ENCODE measurements at regions not wholly inside any gene's neighbourhood (a gene's known extent, or its start where the extent isn't known, plus 50 kb on each side); places are given as distances from the start of the nearest gene placed in this dataset.

DNA sequence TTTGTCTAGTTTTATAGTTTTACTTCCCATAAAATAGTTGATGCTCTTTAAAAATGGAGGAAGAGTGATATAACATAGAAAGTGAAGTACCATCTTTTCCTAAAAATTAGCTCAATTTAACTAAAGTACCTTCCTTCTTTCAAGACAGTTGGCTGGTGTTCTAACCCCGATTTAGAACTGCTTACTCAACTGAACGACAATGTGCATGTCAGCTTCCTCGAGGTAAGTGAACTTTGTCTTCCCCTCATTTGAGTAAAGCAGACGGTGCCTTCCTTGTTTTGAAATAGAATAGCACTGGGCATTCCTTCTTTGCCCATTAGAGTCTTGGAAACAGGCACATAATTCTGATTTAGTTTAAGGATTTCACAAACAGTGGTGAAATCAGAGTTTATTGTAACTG, 1519.2 kb downstream of the EFNB2 start:
- WGBS: 63% methylated on average over 4 of the region's 4 CpGs
- Histone ChIP-seq H3K9me3 (no peaks in the 10 kb centered on the region), H3K36me3 (no peaks in the 10 kb centered on the region), H3K4me1 (no peaks in the 10 kb centered on the region), H3K27me3 (no peaks in the 10 kb centered on the region), H3K27ac (replicated peaks in 1 of 4) (no peak overlapping the region), H3K4me3 (no peak overlapping the region)
- no peak for DNase-seq (ENCODE audit: extremely low spot score)
- intact Hi-C loops (cut with DNase I): no loop called here
- TF ChIP-seq POLR2AphosphoS5 (IDR thresholded peaks at IDR 0.05): no peak
- TF ChIP-seq, protein P1, sequence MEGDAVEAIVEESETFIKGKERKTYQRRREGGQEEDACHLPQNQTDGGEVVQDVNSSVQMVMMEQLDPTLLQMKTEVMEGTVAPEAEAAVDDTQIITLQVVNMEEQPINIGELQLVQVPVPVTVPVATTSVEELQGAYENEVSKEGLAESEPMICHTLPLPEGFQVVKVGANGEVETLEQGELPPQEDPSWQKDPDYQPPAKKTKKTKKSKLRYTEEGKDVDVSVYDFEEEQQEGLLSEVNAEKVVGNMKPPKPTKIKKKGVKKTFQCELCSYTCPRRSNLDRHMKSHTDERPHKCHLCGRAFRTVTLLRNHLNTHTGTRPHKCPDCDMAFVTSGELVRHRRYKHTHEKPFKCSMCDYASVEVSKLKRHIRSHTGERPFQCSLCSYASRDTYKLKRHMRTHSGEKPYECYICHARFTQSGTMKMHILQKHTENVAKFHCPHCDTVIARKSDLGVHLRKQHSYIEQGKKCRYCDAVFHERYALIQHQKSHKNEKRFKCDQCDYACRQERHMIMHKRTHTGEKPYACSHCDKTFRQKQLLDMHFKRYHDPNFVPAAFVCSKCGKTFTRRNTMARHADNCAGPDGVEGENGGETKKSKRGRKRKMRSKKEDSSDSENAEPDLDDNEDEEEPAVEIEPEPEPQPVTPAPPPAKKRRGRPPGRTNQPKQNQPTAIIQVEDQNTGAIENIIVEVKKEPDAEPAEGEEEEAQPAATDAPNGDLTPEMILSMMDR (IDR thresholded peaks at IDR 0.05): no peak
- TF ChIP-seq POLR2A (IDR thresholded peaks at IDR 0.05; ENCODE audit: low read depth): no peak
- no peak for TF ChIP-seq EP300 (IDR thresholded peaks at IDR 0.05)

DNA sequence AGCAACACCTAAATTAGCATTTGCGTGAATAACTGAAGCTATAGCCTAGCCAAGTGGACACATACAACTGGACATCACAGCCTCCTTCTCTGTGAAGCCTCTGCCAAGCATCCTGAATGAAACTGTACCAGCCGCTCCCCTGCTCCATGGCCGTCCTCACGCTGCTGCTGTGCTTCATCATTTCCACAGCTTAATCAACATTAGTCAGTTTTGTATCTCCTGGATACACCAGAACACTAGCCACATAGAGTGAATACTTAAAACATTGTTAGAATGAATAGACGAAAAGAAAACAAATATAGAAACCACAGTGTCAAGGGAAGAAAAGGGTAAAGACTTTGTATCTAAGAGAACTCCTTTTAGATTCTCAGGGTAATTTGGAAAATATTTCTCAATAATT, 1526.9 kb downstream of the EFNB2 start:
- no peak for TF ChIP-seq POLR2A (IDR thresholded peaks at IDR 0.05; ENCODE audit: low read depth)
- no peak for TF ChIP-seq EP300 (IDR thresholded peaks at IDR 0.05)
- TF ChIP-seq, protein P1 (IDR thresholded peaks at IDR 0.05): no peak
- TF ChIP-seq POLR2AphosphoS5 (IDR thresholded peaks at IDR 0.05): no peak
- Histone ChIP-seq H3K36me3 (no peaks in the 10 kb centered on the region), H3K27ac (replicated peaks in 1 of 4) (no peak overlapping the region), H3K4me3 (no peak overlapping the region), H3K9me3 (no peaks in the 10 kb centered on the region), H3K4me1 (no peaks in the 10 kb centered on the region), H3K27me3 (no peaks in the 10 kb centered on the region)
- intact Hi-C loops (cut with DNase I): no loop called here
- WGBS: 81% methylated on average over 5 of the region's 5 CpGs
- no peak for DNase-seq (ENCODE audit: extremely low spot score)

DNA sequence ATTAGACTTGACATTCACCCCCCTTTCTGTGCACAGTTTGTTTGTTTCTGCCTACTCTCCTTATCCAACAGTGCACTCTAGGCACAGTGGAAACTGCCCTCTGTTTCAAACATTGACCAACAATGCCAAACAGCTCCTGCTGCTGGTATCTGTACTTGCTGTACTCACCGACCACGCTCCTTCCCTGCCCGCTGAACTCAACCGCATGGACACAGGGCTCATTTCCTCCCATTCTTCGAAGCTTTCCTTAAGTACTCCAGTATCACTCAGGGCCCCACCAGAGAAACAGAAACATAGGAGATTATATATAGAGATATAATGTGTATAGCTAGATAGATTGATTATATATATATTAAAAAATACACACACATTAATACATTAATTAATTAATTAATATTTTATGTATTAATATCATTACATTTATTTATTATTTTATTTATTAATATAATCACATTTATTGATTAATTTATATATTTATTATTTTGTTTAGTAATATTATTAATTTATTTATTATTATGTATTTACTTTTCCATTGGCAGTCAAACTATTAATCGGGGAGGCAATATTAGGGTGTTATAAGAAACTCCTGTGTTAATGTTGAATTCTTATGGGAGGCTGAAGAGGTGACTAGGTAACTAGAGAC, 1528.2 kb downstream of the EFNB2 start:
- DNase-seq (ENCODE audit: extremely low spot score): no peak
- Histone ChIP-seq H3K27ac (replicated peaks in 1 of 4) (no peak overlapping the region), H3K4me1 (no peaks in the 10 kb centered on the region), H3K9me3 (no peaks in the 10 kb centered on the region), H3K4me3 (no peak overlapping the region), H3K27me3 (no peaks in the 10 kb centered on the region), H3K36me3 (no peaks in the 10 kb centered on the region)
- WGBS: 82% methylated on average over 6 of the region's 6 CpGs
- intact Hi-C loops (cut with DNase I): no loop called here
- TF ChIP-seq POLR2AphosphoS5 (IDR thresholded peaks at IDR 0.05): no peak
- TF ChIP-seq, protein P1 (IDR thresholded peaks at IDR 0.05): no peak
- no peak for TF ChIP-seq POLR2A (IDR thresholded peaks at IDR 0.05; ENCODE audit: low read depth)
- TF ChIP-seq EP300 (IDR thresholded peaks at IDR 0.05): no peak

DNA sequence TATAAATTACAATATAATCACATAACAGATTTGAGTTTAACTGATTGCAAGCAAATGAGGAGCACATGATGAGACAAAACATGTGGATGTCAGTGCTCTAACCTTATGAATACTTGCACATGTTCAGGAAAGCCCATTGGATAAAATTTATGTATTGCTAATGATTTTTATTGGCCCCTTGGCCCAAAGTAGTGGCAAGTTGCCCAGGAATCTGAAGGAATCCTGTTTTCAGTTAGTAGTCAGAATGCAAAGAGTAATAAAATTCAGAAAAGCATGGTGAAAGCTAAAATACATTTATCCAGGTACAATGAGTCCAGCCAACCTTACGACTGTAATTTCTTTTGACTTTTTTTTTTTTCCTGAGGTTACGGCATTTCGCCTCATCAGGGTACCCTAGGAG, 1539.4 kb downstream of the EFNB2 start:
- H3K27me3 ChIP-seq: no peaks in the 10 kb centered on the region
- no peak for TF ChIP-seq EP300 (IDR thresholded peaks at IDR 0.05)
- TF ChIP-seq, protein P1 (IDR thresholded peaks at IDR 0.05): no peak
- no peak for TF ChIP-seq POLR2AphosphoS5 (IDR thresholded peaks at IDR 0.05)
- no peak for TF ChIP-seq POLR2A (IDR thresholded peaks at IDR 0.05; ENCODE audit: low read depth)
- intact Hi-C loops (cut with DNase I): no loop called here
- H3K4me3 ChIP-seq: no peak overlapping the region
- no peak overlapping the region for H3K27ac ChIP-seq (replicated peaks in 1 of 4)
- no peak for DNase-seq (ENCODE audit: extremely low spot score)
- H3K4me1 ChIP-seq: no peaks in the 10 kb centered on the region
- no peaks in the 10 kb centered on the region for H3K36me3 ChIP-seq
- 72% methylated on average over 3 of the region's 3 CpGs for WGBS
- no peaks in the 10 kb centered on the region for H3K9me3 ChIP-seq

DNA sequence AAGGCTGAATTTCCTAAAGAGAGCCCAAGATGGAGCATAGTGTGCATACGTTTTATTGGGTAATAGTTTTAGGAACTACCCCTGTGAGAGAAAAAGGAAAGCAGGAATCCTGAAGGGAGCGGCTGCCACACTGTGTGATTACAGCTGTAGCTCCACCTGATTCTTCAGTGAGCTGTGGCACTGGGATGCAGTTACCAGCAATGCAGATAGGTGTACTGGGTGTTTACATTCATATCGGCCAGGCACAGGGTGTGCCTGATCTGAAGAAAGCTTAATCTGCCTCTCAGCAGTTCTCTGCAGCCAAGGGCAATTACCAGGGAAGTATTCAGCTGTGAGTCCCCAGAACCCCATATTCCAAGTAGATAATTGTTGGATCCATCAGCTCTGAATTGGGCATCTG, 1541.8 kb downstream of the EFNB2 start:
- TF ChIP-seq POLR2A (IDR thresholded peaks at IDR 0.05; ENCODE audit: low read depth) (no peak), EP300 (IDR thresholded peaks at IDR 0.05) (no peak), POLR2AphosphoS5 (IDR thresholded peaks at IDR 0.05) (no peak)
- TF ChIP-seq, protein P1 (IDR thresholded peaks at IDR 0.05): no peak
- WGBS: 84% methylated on average over 3 of the region's 3 CpGs
- no peaks in the 10 kb centered on the region for H3K27me3 ChIP-seq
- H3K9me3 ChIP-seq: no peaks in the 10 kb centered on the region
- no peak overlapping the region for H3K4me3 ChIP-seq
- H3K4me1 ChIP-seq: no peaks in the 10 kb centered on the region
- intact Hi-C loops (cut with DNase I): no loop called here
- H3K27ac ChIP-seq (replicated peaks in 1 of 4): no peak overlapping the region
- H3K36me3 ChIP-seq: no peaks in the 10 kb centered on the region
- DNase-seq (ENCODE audit: extremely low spot score): no peak

All from esophagus muscularis mucosa (tissue), 4 donors.